ENCODE measurements at regions not wholly inside any gene's neighbourhood (a gene's known extent, or its start where the extent isn't known, plus 50 kb on each side); places are given as distances from the start of the nearest gene placed in this dataset.

DNA sequence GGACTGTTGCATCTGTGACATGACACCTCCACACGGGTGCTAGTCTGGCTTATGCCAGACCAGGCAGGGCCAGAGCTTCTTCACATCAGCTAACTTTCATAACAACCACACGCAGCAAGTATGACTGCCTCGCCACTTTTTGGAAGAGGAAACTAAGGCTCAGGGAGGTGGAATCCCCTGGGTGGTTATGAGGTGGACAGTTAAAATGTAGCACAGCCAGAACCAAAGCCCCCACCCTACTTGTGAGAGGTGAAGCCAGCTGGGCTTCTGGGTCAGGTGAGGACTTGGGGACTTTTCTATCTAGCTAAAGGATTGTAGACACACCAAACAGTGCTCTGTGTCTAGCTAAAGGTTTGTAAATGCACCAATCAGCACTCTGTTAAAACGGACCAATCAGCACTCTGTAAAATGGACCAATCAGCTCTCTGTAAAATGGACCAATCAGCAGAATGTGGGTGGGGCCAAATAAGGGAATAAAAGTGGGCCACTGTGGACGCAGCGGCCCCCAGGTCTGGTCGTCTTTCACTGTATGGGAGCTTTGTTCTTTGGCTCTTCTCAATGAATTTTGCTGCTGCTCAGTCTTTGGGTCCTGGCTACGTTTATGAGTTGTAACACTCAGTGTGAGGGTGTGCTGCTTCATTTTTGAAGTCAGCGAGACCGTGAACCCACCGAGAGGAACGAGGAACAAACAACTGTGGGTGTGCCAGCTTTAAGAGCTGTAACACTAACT, 171.0 kb downstream of the PTPN20 start:
- no peak for TF ChIP-seq POLR2A (IDR thresholded peaks at IDR 0.05)
- TF ChIP-seq POLR2AphosphoS5 (IDR thresholded peaks at IDR 0.05): no peak
- TF ChIP-seq, protein P1, sequence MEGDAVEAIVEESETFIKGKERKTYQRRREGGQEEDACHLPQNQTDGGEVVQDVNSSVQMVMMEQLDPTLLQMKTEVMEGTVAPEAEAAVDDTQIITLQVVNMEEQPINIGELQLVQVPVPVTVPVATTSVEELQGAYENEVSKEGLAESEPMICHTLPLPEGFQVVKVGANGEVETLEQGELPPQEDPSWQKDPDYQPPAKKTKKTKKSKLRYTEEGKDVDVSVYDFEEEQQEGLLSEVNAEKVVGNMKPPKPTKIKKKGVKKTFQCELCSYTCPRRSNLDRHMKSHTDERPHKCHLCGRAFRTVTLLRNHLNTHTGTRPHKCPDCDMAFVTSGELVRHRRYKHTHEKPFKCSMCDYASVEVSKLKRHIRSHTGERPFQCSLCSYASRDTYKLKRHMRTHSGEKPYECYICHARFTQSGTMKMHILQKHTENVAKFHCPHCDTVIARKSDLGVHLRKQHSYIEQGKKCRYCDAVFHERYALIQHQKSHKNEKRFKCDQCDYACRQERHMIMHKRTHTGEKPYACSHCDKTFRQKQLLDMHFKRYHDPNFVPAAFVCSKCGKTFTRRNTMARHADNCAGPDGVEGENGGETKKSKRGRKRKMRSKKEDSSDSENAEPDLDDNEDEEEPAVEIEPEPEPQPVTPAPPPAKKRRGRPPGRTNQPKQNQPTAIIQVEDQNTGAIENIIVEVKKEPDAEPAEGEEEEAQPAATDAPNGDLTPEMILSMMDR (IDR thresholded peaks at IDR 0.05 in 8 of 11, conservative IDR thresholded peaks at IDR 0.05 in 3 of 11): no peak
- no peak overlapping the region for H3K27ac ChIP-seq
- 86 to 94% (median 90%) methylated on average over 12 of the region's 12 CpGs for WGBS, 5 donors
- H3K9me3 ChIP-seq: no peaks in the 10 kb centered on the region
- H3K36me3 ChIP-seq: no peaks in the 10 kb centered on the region
- intact Hi-C loops (cut with DNase I; ENCODE audit: low total_unique reads): no loop called here
- H3K27me3 ChIP-seq (replicated peaks in 1 of 7): peaks cover 0 to 17% (median 0%) of the 10 kb centered on the region in 7 donors
- no peak overlapping the region for H3K4me3 ChIP-seq
- no peaks in the 10 kb centered on the region for H3K4me1 ChIP-seq
- DNase-seq: no peak

DNA sequence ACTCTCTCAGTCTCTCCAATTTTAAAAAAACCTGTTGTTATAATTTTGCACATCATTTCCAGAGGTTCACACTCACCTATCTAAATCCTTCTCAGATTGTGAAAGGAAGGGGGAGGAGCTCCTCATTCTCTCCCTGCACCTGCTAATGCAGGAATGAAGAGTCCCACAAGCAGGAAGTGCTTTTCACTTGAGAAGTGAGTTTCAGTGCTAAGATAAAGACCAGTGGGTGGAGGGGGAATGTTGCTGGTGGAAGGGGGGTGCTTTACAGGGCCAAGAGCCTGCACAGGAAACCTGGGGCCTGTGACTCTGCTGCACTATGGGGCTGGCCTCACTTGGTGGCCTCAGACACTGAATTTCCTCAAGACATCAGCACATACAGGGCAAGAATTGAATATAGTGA, 176.4 kb downstream of the PTPN20 start:
- Histone ChIP-seq H3K27ac (no peak overlapping the region), H3K4me1 (no peaks in the 10 kb centered on the region), H3K4me3 (no peak overlapping the region), H3K27me3 (replicated peaks in 1 of 7) (no peaks in the 10 kb centered on the region), H3K36me3 (no peaks in the 10 kb centered on the region), H3K9me3 (no peaks in the 10 kb centered on the region)
- intact Hi-C loops (cut with DNase I; ENCODE audit: low total_unique reads): no loop called here
- no peak for DNase-seq
- TF ChIP-seq, protein P1 (IDR thresholded peaks at IDR 0.05 in 8 of 11, conservative IDR thresholded peaks at IDR 0.05 in 3 of 11): no peak
- no peak for TF ChIP-seq POLR2A (IDR thresholded peaks at IDR 0.05)

DNA sequence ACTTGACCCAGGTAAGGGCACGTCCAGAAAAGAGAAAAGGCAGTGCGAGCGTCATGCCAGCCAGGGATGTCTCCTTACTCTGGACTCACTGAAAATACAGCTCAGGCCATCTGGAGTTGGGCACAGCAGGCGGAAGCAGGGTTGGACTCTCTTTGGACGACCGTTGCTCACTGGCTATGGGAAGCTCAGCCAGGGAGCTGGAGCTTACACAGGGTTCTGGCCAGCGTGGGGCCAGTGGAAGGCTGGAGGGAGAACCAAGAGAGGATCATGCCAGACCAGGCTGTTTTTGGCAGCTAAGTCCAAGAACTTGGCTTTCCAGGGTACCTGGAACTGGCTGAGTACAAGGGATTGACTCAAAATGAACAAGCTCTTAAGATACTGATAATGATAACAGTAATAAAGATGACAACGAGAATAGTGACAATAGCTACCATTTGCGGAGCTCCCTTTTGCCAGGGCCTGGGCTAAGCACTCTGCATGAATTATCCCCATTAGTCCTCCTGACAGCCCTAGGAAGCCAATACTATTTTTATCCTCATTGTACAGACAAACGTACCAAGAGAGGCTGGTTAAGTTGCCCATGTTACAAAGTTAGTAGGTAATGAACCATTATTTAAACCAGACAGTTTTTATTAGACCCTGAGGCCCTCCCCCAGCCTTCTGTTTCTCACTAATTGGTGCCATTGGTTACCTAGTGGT, 177.6 kb downstream of the PTPN20 start:
- 67 to 89% (median 86%) methylated on average over 7 to 10 of the region's 10 CpGs for WGBS, 5 donors
- Histone ChIP-seq H3K4me1 (no peaks in the 10 kb centered on the region), H3K27ac (no peak overlapping the region), H3K9me3 (no peaks in the 10 kb centered on the region), H3K4me3 (no peak overlapping the region), H3K27me3 (replicated peaks in 1 of 7) (no peaks in the 10 kb centered on the region), H3K36me3 (no peaks in the 10 kb centered on the region)
- intact Hi-C loops (cut with DNase I; ENCODE audit: low total_unique reads): no loop called here
- TF ChIP-seq POLR2AphosphoS5 (IDR thresholded peaks at IDR 0.05) (no peak), POLR2A (IDR thresholded peaks at IDR 0.05) (no peak)
- TF ChIP-seq, protein P1 (IDR thresholded peaks at IDR 0.05 in 8 of 11, conservative IDR thresholded peaks at IDR 0.05 in 3 of 11): no peak
- DNase-seq: no peak

DNA sequence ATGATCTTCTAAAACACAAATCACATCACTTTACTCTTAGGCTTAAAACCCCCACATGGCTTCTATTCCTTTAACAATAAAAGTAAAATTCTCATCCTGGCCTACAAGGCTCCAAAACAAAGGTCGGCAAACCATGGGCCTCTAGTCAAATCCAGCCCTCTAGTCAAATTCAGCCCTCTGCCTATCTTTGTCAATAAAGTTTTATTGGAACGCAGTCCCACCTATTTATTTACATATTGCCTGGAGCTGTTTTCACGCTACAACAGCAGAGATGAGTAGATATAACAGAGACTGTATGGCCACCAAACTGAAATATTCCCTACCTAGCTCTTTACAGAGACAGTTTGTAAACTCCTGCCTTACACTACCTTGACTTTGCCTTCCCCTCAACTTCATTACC, 178.8 kb downstream of the PTPN20 start:
- intact Hi-C loops (cut with DNase I; ENCODE audit: low total_unique reads): no loop called here
- no peaks in the 10 kb centered on the region for H3K36me3 ChIP-seq
- DNase-seq: no peak
- no peak overlapping the region for H3K4me3 ChIP-seq
- TF ChIP-seq, protein P1 (IDR thresholded peaks at IDR 0.05 in 8 of 11, conservative IDR thresholded peaks at IDR 0.05 in 3 of 11): no peak
- no peak for TF ChIP-seq POLR2A (IDR thresholded peaks at IDR 0.05)
- TF ChIP-seq POLR2AphosphoS5 (IDR thresholded peaks at IDR 0.05): no peak
- no peaks in the 10 kb centered on the region for H3K4me1 ChIP-seq
- WGBS, 5 donors: 91 to 95% (median 93%) methylated on average over 3 of the region's 3 CpGs
- H3K27ac ChIP-seq: no peak overlapping the region
- no peaks in the 10 kb centered on the region for H3K9me3 ChIP-seq
- H3K27me3 ChIP-seq (replicated peaks in 1 of 7): no peaks in the 10 kb centered on the region

All from spleen (tissue), 11 donors.